HG02798 (cell line): ENCODE measurements at regions not wholly inside any gene's neighbourhood (a gene's known extent, or its start where the extent isn't known, plus 50 kb on each side); places are given as distances from the start of the nearest gene placed in this dataset.

Experiments used
- ATAC-seq: cut with Tn5 transposase; IDR thresholded peaks from one replicate; pipeline ENCODE4 v1.9.1; 2021; ENCODE audit warnings: mild to moderate bottlenecking; ENCODE audit not compliant: unreplicated experiment, poor library complexity

GRCh38 chr13:107375701-107376340 lies 807.9 kb upstream of the ARGLU1 start:
- ATAC-seq = no peak

GRCh38 chr13:107374038-107374437 lies 806.1 kb upstream of the ARGLU1 start:
- ATAC-seq = no peak

DNA sequence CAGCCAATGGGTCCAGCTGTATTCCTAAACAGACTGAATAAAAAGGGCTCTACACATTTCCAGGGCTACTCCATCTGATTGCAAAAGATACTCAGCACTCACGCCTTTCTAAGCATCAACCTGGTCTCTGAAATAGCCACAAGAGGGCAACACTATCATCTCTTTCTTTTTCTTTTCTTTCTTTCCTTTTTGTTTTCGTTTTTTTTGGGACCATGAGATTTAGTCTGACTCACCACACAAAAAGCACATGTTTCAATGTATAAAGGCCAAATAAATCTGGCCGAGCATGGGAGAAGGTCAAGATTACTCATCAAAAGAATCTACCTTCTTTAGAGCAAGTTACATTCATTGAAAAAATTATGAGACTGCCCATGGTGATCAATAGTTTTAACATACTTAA lies 805.6 kb upstream of the ARGLU1 start:
- no peak for ATAC-seq

- ATAC-seq = no peak
Observed at GRCh38 chr13:107370015-107370785, 802.3 kb upstream of the ARGLU1 start.

DNA sequence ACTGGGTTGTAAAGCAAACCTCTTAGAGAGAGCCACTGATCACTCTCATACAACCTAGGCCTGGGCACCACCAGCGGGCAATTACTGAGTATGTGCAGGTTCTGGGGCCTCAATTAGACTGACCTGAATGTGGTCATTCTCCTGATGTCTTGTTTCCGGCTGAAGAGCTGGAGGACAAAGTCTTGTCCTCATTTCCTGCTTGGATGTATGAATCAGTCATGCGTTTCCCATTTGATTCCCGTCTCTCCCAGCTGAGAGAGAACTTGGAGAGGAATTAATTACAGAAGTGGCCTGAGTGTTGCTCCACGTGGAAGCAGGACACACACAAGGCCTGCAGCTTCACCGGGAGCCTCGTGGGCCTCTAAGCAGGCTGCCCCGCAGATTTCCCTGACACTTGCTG lies 799.3 kb upstream of the ARGLU1 start:
- no peak for ATAC-seq

- ATAC-seq = no peak
Observed at GRCh38 chr13:107365466-107366215, 797.7 kb upstream of the ARGLU1 start.

GRCh38 chr13:107364658-107365057 lies 796.7 kb upstream of the ARGLU1 start:
- ATAC-seq = no peak

DNA sequence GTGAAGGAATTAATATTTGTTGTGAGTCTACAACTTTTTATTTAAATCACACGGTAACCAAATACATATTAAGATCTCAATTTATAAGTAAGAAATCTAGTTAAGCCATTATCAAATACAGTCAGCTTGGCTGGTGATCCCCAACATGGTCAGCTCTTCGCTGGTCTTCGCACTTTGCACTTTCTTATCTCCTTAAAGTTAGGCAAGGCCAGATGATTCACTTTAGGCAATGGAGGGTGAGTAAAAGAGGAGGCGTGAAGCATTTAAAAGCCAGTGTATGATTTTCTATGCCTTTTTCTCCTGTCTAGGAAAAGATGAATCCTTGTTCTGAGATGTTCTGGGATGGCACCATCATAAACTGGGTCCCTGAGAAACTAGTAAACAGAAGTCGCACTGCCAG lies 793.7 kb upstream of the ARGLU1 start:
- no peak for ATAC-seq

DNA sequence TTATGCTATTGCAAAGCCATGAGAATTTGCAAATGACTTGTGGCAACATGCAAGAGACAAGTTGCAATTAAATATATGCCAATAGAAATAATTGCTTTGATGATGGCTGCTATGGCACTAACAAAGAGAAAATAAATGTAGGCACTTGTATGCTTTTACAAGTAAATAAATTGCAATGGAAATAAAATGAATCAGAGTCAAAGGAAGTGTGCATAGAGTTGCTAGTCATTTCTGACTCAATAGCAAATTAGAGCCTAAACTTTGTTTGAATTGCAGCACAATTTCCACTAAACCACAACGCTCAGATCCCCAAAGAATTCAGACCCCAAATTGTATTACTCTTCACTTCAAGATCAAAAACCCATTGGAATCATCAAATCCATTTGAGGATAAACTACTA lies 792.1 kb upstream of the ARGLU1 start:
- no peak for ATAC-seq

DNA sequence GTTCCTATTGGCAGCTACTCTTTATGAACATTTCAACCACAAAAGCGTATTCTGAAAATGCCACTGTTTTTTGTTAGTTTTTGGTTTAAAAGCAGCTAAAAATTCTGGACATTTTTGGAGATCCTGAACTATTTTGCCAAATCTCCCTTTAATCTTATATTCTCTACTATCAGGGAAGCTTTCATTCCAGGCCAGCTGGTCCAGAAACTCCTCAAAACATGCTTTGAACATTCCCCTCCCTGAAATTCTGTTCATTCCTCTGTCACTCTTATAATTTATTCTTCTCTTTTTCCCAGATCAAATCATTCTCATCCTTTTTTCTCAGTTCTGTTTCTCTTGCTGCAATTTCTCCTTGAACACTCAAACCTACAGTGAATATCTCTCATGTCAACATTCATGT lies 790.9 kb upstream of the ARGLU1 start:
- ATAC-seq = no peak

- no peak for ATAC-seq
Observed at GRCh38 chr13:107351305-107351704, 783.4 kb upstream of the ARGLU1 start.

- no peak for ATAC-seq
Observed at GRCh38 chr13:107348925-107349324, 781.0 kb upstream of the ARGLU1 start.

GRCh38 chr13:107348471-107348870 lies 780.5 kb upstream of the ARGLU1 start:
- ATAC-seq = no peak

- no peak for ATAC-seq
Observed at GRCh38 chr13:107347641-107348369, 779.9 kb upstream of the ARGLU1 start.

DNA sequence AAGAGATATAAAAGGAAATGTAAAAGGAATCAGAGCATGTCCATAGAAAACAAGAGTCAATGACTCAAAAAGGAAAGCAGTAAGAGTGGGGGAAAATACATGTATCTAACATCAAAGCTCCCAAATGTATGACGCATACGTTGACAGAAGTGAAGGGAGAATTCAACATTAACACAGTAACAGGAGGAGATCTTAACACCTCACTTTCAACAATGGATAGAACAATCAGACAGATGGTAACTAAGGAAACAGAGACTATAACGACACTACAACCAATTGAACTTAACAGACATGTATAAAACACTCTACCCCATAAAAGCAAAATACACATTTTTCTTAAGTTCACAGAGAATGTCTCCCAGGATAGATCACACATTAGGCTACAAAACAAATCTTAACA lies 774.8 kb upstream of the ARGLU1 start:
- no peak for ATAC-seq

GRCh38 chr13:107339209-107339608 lies 771.3 kb upstream of the ARGLU1 start:
- ATAC-seq = no peak

GRCh38 chr13:107332188-107332587 lies 764.3 kb upstream of the ARGLU1 start:
- no peak for ATAC-seq

- no peak for ATAC-seq
Observed at GRCh38 chr13:107331359-107331758, 763.4 kb upstream of the ARGLU1 start.

GRCh38 chr13:107330484-107330883 lies 762.5 kb upstream of the ARGLU1 start:
- no peak for ATAC-seq

- ATAC-seq = no peak
Observed at GRCh38 chr13:107329991-107330390, 762.1 kb upstream of the ARGLU1 start.
